ENCODE measurements at regions not wholly inside any gene's neighbourhood (a gene's known extent, or its start where the extent isn't known, plus 50 kb on each side); places are given as distances from the start of the nearest gene placed in this dataset.

- DNase-seq (ENCODE audit: low spot score), result no peak
Measured at GRCh38 chr11:70608568-70609470, 210.5 kb downstream of the CTTN start.

GRCh38 chr11:70610566-70611565, 212.5 kb downstream of the CTTN start:
- no peak for DNase-seq (ENCODE audit: low spot score)

- no peak for DNase-seq (ENCODE audit: low spot score)
Measured at GRCh38 chr11:70611821-70612220, 213.5 kb downstream of the CTTN start.

- DNase-seq (ENCODE audit: low spot score), result no peak
Measured at GRCh38 chr11:70612459-70613141, 214.3 kb downstream of the CTTN start.

- no peak for DNase-seq (ENCODE audit: low spot score)
Measured at GRCh38 chr11:70614034-70614681, 215.8 kb downstream of the CTTN start.

GRCh38 chr11:70615036-70615875, 216.9 kb downstream of the CTTN start:
- DNase-seq (ENCODE audit: low spot score), result no peak

GRCh38 chr11:70616317-70616716, 218.0 kb downstream of the CTTN start:
- no peak for DNase-seq (ENCODE audit: low spot score)

- DNase-seq (ENCODE audit: low spot score), result no peak
Measured at GRCh38 chr11:70616938-70617654, 218.8 kb downstream of the CTTN start.

- DNase-seq (ENCODE audit: low spot score), result no peak
Measured at GRCh38 chr11:70618431-70619101, 220.2 kb downstream of the CTTN start.

- DNase-seq (ENCODE audit: low spot score), result no peak
Measured at GRCh38 chr11:70619591-70619990, 221.3 kb downstream of the CTTN start.

GRCh38 chr11:70620510-70621184, 222.3 kb downstream of the CTTN start:
- no peak for DNase-seq (ENCODE audit: low spot score)

GRCh38 chr11:70621241-70621640, 222.9 kb downstream of the CTTN start:
- DNase-seq (ENCODE audit: low spot score), result no peak

GRCh38 chr11:70622091-70622490, 223.8 kb downstream of the CTTN start:
- no peak for DNase-seq (ENCODE audit: low spot score)

- DNase-seq (ENCODE audit: low spot score), result no peak
Measured at GRCh38 chr11:70623906-70624597, 225.7 kb downstream of the CTTN start.

GRCh38 chr11:70624598-70624993, 226.3 kb downstream of the CTTN start:
- no peak for DNase-seq (ENCODE audit: low spot score)

- no peak for DNase-seq (ENCODE audit: low spot score)
Measured at GRCh38 chr11:70625051-70625450, 226.7 kb downstream of the CTTN start.

- DNase-seq (ENCODE audit: low spot score), result no peak
Measured at GRCh38 chr11:70625582-70626518, 227.5 kb downstream of the CTTN start.

Measured in ecto neural progenitor cell (in vitro differentiated cells).